SK-N-MC (cell line): ENCODE measurements at regions not wholly inside any gene's neighbourhood (a gene's known extent, or its start where the extent isn't known, plus 50 kb on each side); places are given as distances from the start of the nearest gene placed in this dataset.

Source experiments
- EZH2 ChIP-seq: fragments of 200-600 bp; sonication (generic); IDR thresholded peaks from one replicate; pipeline ENCODE4 v1.6.1; 2017; ENCODE audit warnings: antibody characterized with exemption
- POLR2AphosphoS5 ChIP-seq: IDR thresholded peaks from 2 replicates; pipeline ENCODE4 v1.6.1; 2012; ENCODE audit warnings: mild to moderate bottlenecking, low read depth, low read length, borderline replicate concordance

DNA sequence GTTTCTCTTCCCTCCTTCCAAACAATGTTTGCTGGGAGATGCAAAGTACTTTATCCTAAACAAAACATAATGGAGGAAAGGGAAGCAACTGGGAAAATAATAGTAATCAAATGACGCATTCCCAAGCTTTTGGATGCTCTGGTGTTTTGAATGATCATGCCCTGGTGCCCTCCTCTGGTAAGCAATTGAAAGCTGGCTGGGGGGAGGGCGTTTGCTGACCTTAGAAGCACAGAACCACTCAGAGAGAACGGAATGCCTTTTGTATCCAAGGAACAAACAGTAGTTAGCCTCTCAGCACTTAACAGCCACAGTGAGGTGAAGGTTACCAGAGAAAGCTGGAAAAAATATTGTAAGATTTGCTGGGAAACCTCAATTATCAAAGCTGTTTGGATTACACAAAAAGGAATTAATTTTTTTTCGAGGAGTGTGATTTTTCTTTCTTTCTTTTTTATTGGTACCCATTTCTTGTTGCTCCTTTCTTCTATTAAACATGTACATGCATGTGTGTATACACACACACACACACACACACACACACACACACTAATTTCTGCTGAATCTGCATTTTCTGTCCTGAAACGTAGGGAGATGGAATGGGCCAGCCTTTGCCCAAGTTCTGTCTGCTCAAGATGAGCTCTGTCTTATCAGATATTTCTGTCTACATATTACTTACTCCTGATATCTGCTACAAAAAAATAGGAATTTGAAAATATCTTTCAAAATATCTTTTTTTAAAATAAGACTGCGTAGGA is 155.8 kb upstream of the IGFBP7 start:
- no peak for TF ChIP-seq EZH2
- TF ChIP-seq POLR2AphosphoS5: no peak
